Gastrocnemius medialis (tissue), 4 donors: ENCODE measurements at regions not wholly inside any gene's neighbourhood (a gene's known extent, or its start where the extent isn't known, plus 50 kb on each side); places are given as distances from the start of the nearest gene placed in this dataset.

Experiments used
- ATAC-seq, 2 donors: fragments of 150-250 bp; one replicate each; pipeline ENCODE4 v1.9.1; 2016
- DNase-seq, 2 donors: peaks; one replicate each; pipeline ENCODE4 v3.0.0-alpha.2; 2019
- H3K27ac ChIP-seq, 4 donors: fragments of 200-600 bp; sonication (generic); 1 replicate in 1 of 4; 2 replicates in 3 of 4; pipeline ENCODE4 v1.5.1; 2016 to 2018; ENCODE audit warnings: mild to moderate bottlenecking in 2 of 4, moderate library complexity in 1 of 4
- H3K27me3 ChIP-seq, 3 donors: fragments of 200-600 bp; sonication (generic) in 2 of 3; 1 replicate in 1 of 3; 2 replicates in 2 of 3; pipeline versions ENCODE4 v1.5.1 to v1.6.0; 2016 to 2019; ENCODE audit warnings: mild to moderate bottlenecking in 1 of 3, moderate library complexity in 1 of 3
- H3K36me3 ChIP-seq, 2 donors: fragments of 200-600 bp; sonication (generic) in 1 of 2; one replicate each; pipeline ENCODE4 v1.5.1; 2017 to 2018
- H3K4me1 ChIP-seq, 2 donors: fragments of 200-600 bp; sonication (generic) in 1 of 2; one replicate each; pipeline ENCODE4 v1.5.1; 2016 to 2017; ENCODE audit warnings: mild to moderate bottlenecking in 2 of 2
- H3K4me3 ChIP-seq, 4 donors: fragments of 200-600 bp; sonication (generic) in 3 of 4; 1 replicate in 1 of 4; 2 replicates in 3 of 4; pipeline ENCODE4 v1.5.1; 2016 to 2019; ENCODE audit warnings: mild to moderate bottlenecking in 2 of 4
- H3K9me3 ChIP-seq, 3 donors: fragments of 200-600 bp; sonication (generic) in 2 of 3; 1 replicate in 1 of 3; 2 replicates in 2 of 3; pipeline ENCODE4 v1.5.1; 2016 to 2019
- CTCF ChIP-seq, 5 experiments: fragments of 450-650 bp in 3 of 5; fragments of 200-600 bp in 2 of 5; sonication (generic) in 2 of 5; IDR thresholded peaks in 4 of 5; conservative IDR thresholded peaks in 1 of 5; 1 replicate in 4 of 5; 2 replicates in 1 of 5; pipeline ENCODE4 v1.5.1; 2016 to 2019; ENCODE audit warnings: antibody characterized with exemption in 5 of 5, mild to moderate bottlenecking in 3 of 5, moderate library complexity in 3 of 5
- POLR2A ChIP-seq, 2 donors: fragments of 450-650 bp; IDR thresholded peaks; one replicate each; pipeline ENCODE4 v1.6.1; 2017; ENCODE audit warnings: antibody characterized with exemption in 2 of 2, mild to moderate bottlenecking in 2 of 2, moderate library complexity in 2 of 2
- in situ Hi-C, 4 donors: fragments of 200-750 bp; cut with MboI; loops; one replicate each; pipeline versions ENCODE4 v1.15.0 to v1.8.0; 2017; ENCODE audit warnings: low sequenced_read_pairs in 4 of 4
- intact Hi-C: fragments of 100-400 bp; cut with DNase I; formaldehyde crosslinking; loops from one replicate; pipeline ENCODE4 v1.15.1; 2023; ENCODE audit warnings: low total_unique reads

- no peaks in the 10 kb centered on the region for H3K36me3 ChIP-seq
- in situ Hi-C loops = no loop called here
- DNase-seq (no peak), ATAC-seq (no peak)
- H3K27me3 ChIP-seq = no peaks in the 10 kb centered on the region
- TF ChIP-seq CTCF (IDR thresholded peaks at IDR 0.05 in 4 of 5, conservative IDR thresholded peaks at IDR 0.05 in 1 of 5) (no peak), POLR2A (IDR thresholded peaks at IDR 0.05) (no peak)
- H3K9me3 ChIP-seq = no peaks in the 10 kb centered on the region
- no peak overlapping the region for H3K4me3 ChIP-seq
- H3K27ac ChIP-seq = no peak overlapping the region
- intact Hi-C loops = no loop called here
- no peaks in the 10 kb centered on the region for H3K4me1 ChIP-seq
These were observed 190.0 kb upstream of the S1PR3 start for GRCh38 chr9:88801214-88801796.

GRCh38 chr9:88802533-88802932, 188.7 kb upstream of the S1PR3 start:
- Histone ChIP-seq H3K27ac (no peak overlapping the region), H3K4me1 (no peaks in the 10 kb centered on the region), H3K9me3 (no peaks in the 10 kb centered on the region), H3K4me3 (no peak overlapping the region), H3K27me3 (no peaks in the 10 kb centered on the region), H3K36me3 (no peaks in the 10 kb centered on the region)
- intact Hi-C loops (no loop called here), in situ Hi-C loops (no loop called here)
- TF ChIP-seq POLR2A (IDR thresholded peaks at IDR 0.05) = no peak
- TF ChIP-seq CTCF (IDR thresholded peaks at IDR 0.05 in 4 of 5, conservative IDR thresholded peaks at IDR 0.05 in 1 of 5) = no peak
- DNase-seq = no peak
- ATAC-seq = no peak

- Histone ChIP-seq H3K27ac (no peak overlapping the region), H3K9me3 (no peaks in the 10 kb centered on the region), H3K27me3 (no peaks in the 10 kb centered on the region), H3K4me1 (no peaks in the 10 kb centered on the region), H3K36me3 (no peaks in the 10 kb centered on the region), H3K4me3 (no peak overlapping the region)
- intact Hi-C loops = no loop called here
- in situ Hi-C loops = no loop called here
- TF ChIP-seq CTCF (IDR thresholded peaks at IDR 0.05 in 4 of 5, conservative IDR thresholded peaks at IDR 0.05 in 1 of 5) = no peak
- no peak for TF ChIP-seq POLR2A (IDR thresholded peaks at IDR 0.05)
- DNase-seq (no peak), ATAC-seq (no peak)
These were observed 187.6 kb upstream of the S1PR3 start for GRCh38 chr9:88803546-88804253.

GRCh38 chr9:88804254-88804596, 187.0 kb upstream of the S1PR3 start:
- DNase-seq = no peak
- in situ Hi-C loops = no loop called here
- no peak overlapping the region for H3K27ac ChIP-seq

More at GRCh38 chr9:88804254-88804596, 187.0 kb upstream of the S1PR3 start:
- Histone ChIP-seq H3K4me1 (no peaks in the 10 kb centered on the region), H3K27me3 (no peaks in the 10 kb centered on the region), H3K9me3 (no peaks in the 10 kb centered on the region), H3K4me3 (no peak overlapping the region), H3K36me3 (no peaks in the 10 kb centered on the region)
- intact Hi-C loops = no loop called here
- no peak for TF ChIP-seq CTCF (IDR thresholded peaks at IDR 0.05 in 4 of 5, conservative IDR thresholded peaks at IDR 0.05 in 1 of 5)
- no peak for TF ChIP-seq POLR2A (IDR thresholded peaks at IDR 0.05)
- ATAC-seq = no peak
